Left renal pelvis (tissue), 4 donors: ENCODE measurements at regions not wholly inside any gene's neighbourhood (a gene's known extent, or its start where the extent isn't known, plus 50 kb on each side); places are given as distances from the start of the nearest gene placed in this dataset.

ENCODE experiments used
- DNase-seq, 4 donors: peaks; one replicate each; pipeline ENCODE4 v3.0.0-alpha.2; 2013; ENCODE audit warnings: low read depth in 4 of 4, low spot score in 3 of 4

DNA sequence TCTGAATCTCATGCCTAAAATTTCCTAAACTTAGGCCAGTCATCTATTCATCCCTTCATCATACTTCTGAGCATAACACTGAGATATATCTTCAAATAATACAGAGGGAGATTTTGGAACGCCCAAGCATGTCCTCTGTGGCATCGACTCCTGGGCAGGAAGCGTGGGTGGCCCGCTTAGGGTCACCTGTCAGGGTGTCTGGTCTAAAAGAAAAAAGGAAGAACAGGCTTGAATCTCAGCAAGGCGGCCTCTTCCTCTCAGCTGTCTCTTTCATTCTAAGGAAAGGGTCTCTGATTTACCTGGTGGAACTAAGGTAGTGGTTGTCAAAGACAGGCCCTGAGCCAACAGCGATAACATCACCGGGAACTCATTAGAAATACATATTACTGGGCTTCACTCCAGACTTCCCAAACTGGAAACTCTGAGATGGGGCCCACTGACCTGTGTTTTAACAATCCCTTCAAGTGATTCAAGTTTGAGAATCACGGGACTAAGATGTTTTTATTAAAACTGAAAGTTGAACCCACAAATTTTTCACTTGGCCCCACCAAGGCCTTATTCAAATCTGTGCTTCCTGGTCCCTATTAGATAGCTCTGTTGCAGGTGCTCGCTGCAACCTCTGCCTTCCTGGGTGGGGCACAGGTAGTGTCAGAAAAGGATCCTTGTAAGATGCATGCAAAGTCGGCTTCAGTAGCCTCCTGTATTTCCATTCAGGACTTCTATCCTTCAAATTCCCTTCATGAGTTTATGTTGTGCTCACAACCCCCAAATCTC is 162.3 kb upstream of the CCDC68 start:
- no peak for DNase-seq

GRCh38 chr18:55120896-55121295 is 161.6 kb upstream of the CCDC68 start:
- no peak for DNase-seq

DNA sequence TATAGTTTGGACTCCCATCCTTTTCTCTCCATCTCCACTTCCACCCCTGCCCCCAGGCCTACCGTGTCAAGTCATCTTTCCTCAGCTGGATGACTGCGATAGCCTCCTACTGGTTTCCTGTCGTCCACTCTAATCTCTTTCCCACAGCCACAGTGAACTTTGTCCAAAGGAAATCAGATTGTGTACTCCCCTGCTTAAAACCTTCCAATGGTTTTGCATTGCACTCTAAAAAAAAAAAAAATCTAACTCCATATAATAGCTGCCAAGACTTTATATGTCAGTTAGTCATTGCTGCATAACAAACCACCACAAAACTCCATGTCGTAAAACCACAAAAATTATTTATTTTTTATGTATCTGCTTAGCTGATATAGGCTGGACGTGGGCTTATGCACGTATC is 160.2 kb upstream of the CCDC68 start:
- DNase-seq: no peak

GRCh38 chr18:55119016-55119415 is 159.8 kb upstream of the CCDC68 start:
- DNase-seq: no peak

- DNase-seq: no peak
Observed at GRCh38 chr18:55116863-55117262, 157.6 kb upstream of the CCDC68 start.

GRCh38 chr18:55115606-55116005 is 156.3 kb upstream of the CCDC68 start:
- no peak for DNase-seq

DNA sequence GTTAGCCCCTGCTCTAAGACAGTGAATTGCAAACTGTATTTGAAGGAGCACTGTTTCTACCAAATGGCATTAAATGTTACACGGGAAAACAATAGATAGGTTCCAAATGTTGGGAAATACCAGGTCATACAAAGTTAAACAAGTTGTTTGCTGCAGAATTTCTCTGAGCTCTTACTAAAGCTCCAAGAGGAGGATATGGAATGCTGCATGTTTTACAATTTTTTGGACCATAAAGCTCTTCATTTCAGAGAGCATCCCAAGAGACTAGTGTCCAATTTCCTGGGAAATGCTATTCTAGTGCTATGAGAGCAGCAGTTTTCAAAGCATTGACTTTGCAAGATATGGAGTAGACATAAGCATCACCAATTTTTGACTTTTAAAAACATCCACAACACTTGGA is 155.6 kb upstream of the CCDC68 start:
- no peak for DNase-seq

DNA sequence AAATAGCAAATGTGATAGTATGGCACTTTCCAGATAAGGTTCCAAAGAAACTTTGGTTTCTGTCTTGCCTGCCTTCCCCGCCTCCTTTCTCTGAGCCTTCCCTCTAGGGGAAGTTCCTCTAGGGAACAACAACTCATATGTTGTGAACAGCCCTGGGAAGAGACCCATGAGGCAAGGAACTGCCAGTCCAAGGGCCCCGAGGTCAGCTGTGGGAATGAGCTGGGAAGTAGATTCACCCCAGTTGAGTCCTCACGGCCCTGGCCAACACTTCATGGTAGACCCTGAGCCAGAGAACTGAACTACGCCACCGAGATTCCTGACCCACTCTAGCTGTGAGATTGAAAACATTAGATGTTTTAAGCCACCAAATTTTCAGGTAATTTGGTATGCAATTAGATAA is 154.5 kb upstream of the CCDC68 start:
- no peak for DNase-seq

DNA sequence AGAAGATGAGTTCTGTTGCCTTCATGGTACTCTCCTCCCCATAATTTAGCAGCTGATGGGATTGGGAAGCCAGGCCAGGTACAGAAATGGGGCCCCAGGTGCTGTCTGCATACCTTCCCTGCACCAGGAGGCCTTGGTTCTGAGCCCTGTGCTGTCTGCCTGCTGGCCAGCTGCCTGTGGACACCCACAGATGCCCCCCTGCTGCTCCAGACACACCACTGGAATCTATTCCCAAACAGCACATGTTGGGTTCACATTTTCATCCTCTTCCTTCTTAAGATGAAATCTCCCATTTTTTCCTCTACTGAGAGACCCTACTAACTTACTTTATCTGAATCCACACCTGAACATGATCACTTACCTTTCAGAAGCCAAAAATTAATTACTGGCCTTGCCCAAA is 152.0 kb upstream of the CCDC68 start:
- no peak for DNase-seq

DNA sequence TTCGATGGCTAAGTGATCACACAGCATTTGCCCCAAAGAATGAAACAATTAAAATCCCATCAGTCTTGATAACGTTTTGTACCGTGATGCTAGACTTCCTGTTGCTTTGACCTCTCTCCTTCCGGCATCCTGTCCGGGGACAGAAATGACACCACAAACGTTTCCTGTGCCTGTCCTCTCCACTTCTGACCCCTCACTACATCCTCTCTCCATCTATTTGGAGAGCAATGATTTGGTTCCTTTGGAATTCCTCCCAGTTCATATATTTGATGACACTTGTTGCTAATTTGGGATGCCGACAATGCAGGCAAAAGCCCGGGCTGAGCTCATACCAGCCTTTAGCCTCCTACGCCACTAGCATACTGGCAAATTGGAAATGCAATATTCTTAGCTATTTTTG is 151.2 kb upstream of the CCDC68 start:
- no peak for DNase-seq

DNA sequence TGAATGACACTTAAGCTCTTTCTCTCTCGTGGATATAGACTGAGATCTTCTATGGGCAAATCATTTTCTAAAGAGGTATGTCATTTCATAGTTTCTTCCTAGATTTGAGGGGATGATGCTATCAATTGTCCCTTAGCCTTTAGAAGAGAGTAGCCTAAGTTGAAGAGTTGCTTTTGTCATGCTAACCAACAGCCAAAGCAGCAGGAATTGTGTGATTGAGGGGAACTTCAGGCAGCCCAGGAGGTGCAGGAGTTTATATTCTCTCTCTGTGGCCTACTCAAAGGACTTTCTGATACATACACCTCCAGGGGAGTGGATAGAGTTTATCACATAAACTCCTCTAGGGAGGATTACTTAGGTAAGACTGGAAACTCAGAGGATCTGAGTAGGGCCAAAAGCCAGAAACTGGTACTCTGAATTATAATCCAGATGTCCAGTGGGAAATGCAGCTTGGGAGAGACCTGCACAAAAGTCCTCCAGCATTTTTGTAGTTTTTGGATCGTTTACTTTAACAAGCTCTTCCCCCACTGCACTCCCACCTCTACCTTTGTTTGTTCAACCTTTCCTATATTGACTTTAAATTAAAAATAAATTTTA is 150.7 kb upstream of the CCDC68 start:
- DNase-seq: no peak

- no peak for DNase-seq
Observed at GRCh38 chr18:55106906-55107305, 147.6 kb upstream of the CCDC68 start.

- DNase-seq: no peak
Observed at GRCh38 chr18:55106466-55106865, 147.2 kb upstream of the CCDC68 start.

DNA sequence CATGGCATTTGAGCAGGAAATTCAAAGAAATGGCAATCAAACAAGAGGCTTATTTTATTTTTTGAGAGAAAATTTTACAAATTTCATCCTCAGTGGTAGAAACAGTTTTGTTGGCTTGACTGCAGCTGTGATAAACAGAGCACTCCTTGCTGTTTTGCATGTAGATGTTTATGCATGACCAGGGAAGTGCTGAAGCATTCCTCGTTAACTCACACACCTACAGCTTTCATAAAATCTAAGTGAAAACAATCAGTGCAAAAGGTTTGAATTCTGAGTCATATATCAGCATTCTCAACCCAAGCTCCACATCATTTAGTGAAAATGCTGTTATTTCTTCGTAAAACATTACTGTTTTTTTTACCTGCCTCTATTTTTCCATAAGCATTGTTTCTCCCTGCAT is 146.6 kb upstream of the CCDC68 start:
- DNase-seq: no peak

- DNase-seq: no peak
Observed at GRCh38 chr18:55102958-55103456, 143.7 kb upstream of the CCDC68 start.

DNA sequence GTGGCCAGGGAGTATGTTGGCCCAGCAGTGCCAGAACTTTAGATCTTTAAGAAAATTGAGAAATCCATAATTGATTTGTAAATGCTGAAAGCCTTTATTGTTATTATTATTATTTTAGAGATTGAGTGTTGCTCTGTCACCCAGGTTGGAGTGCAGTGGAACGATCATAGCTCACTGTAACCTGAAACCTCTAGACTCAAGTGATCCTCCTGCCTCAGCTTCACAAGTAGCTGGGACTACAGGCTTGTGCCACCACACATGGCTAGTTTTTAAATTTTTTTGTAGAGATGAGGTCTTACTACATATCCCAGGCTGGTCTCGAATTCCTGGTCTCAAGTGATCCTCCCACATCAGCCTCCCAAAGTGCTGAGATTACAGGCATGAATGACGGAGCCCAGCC is 143.2 kb upstream of the CCDC68 start:
- no peak for DNase-seq

DNA sequence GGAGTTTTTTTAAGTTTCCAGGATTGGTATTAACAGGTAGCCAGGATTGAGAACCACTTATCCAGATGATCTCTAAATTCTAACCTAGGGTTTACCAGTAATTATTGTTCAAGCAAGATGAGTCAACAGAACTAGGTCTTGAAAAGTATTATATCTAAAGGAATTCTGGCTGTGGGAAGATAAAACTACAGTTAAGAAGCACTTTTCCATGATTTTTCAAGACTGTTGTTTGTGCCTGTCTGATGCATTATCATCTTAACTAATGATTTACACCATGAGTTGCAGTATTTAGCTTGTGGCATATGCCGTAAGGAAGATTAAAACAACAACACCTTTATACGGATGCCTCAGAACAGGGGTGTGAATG is 142.2 kb upstream of the CCDC68 start:
- DNase-seq: no peak

DNA sequence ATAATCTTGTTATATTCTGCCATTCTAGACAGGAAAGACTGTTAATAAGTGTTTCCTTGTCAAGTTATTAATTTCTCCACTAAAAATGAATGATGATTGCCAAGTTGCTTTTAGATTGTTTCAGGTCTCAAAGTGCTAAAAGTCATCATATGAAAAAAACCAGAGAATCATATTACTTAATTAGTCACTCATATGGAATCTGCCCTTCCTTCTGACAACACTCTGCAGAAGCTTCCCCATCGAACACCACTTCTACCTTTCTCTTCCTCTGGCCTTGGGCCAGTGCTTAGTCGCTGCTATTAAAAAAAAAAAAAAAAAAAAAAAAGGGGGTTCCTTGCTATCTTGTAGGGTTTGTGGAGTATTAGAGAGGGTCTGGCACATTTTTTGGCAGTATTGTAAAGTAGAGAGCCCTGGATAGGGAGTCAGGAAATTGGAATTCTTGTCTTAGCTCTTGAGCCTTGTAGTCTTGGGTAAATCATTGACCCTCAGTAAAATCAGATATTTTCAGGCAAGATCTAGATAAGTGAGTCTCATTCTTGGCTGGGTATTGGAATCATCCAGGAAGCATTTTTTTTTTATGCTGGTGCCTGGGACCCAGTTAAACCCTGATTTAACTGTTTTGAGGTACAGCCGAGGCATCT is 141.7 kb upstream of the CCDC68 start:
- DNase-seq: no peak

- DNase-seq: peak in 3 of 4 donors; percentile 56 to 80 (median 70)
Observed at GRCh38 chr18:55097456-55098170, 138.4 kb upstream of the CCDC68 start.

GRCh38 chr18:55096263-55096951 is 137.1 kb upstream of the CCDC68 start:
- DNase-seq: peak in 1 of 4 donors; percentile 22

- DNase-seq: no peak
Observed at GRCh38 chr18:55095584-55095983, 136.3 kb upstream of the CCDC68 start.
